ENCODE measurements at regions not wholly inside any gene's neighbourhood (a gene's known extent, or its start where the extent isn't known, plus 50 kb on each side); places are given as distances from the start of the nearest gene placed in this dataset.

DNA sequence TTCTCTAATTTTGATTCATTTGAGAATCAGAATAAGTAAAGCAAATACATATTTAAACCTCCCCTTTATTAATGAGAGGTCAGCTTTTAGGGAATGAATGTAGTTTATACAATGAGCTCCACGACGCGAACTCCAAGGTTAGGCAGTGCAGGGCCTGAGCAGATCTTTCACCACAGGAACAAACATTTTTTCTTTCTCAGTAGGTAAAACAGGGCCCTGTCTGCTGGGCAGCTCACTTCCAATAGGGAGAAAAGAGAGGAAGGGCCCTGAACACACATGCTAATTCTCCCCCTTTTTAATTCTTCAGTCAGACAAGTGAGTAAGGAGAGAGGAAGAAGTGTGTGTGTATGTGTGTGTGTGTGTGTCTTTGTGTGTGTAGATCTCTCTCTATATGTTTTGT lies 682.4 kb upstream of the TMEFF2 start:
- no peak for DNase-seq (ENCODE audit: low read depth, low spot score)

GRCh38 chr2:192876698-192877097 lies 682.0 kb upstream of the TMEFF2 start:
- no peak for DNase-seq (ENCODE audit: low read depth, low spot score)

GRCh38 chr2:192854706-192855105 lies 660.0 kb upstream of the TMEFF2 start:
- no peak for DNase-seq (ENCODE audit: low read depth, low spot score)

GRCh38 chr2:192854031-192854430 lies 659.3 kb upstream of the TMEFF2 start:
- DNase-seq (ENCODE audit: low read depth, low spot score) = no peak

- DNase-seq (ENCODE audit: low read depth, low spot score) = no peak
Measured at GRCh38 chr2:192828947-192829346, 634.2 kb upstream of the TMEFF2 start.

- no peak for DNase-seq (ENCODE audit: low read depth, low spot score)
Measured at GRCh38 chr2:192828175-192828574, 633.4 kb upstream of the TMEFF2 start.

- no peak for DNase-seq (ENCODE audit: low read depth, low spot score)
Measured at GRCh38 chr2:192827735-192828134, 633.0 kb upstream of the TMEFF2 start.

DNA sequence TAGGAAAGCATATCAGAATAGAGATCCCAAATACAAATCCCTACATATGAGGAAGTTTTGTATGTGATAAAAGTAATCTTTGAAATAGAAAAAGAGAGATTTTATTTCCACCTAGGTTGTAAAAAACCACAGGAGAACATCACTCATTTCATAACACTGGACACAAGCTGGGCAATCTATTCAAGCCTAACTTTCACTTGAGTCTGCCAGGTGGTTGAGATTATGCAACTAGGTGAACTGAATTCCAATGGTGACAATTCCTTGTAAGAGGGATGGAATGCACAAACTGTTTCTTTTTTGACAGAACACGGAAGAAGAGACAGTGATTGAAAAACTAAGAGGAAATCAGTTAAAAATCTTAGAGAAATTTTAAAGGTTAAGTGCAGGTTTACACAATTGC lies 619.6 kb upstream of the TMEFF2 start:
- DNase-seq (ENCODE audit: low read depth, low spot score) = no peak

GRCh38 chr2:192813341-192813740 lies 618.6 kb upstream of the TMEFF2 start:
- DNase-seq (ENCODE audit: low read depth, low spot score) = no peak

DNA sequence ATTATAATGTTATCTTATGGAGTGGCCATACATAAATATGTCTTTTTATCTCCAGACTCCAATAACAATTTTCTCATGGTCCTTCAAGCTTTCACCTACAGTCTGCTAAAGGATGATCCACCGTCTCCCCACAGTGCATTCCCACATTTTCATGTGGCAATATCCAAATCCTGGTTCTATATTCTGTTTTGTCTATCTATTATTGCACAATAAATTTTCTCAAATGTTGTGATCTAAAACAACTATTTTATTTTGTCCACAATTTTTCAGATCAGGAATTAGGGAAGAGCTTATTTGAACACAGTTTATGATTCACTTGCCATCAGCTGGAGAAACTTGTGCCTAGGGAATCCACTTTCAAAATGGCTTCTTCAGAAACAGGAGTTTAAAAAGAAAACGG lies 614.4 kb upstream of the TMEFF2 start:
- DNase-seq (ENCODE audit: low read depth, low spot score) = no peak

- DNase-seq (ENCODE audit: low read depth, low spot score) = no peak
Measured at GRCh38 chr2:192783643-192784042, 588.9 kb upstream of the TMEFF2 start.

DNA sequence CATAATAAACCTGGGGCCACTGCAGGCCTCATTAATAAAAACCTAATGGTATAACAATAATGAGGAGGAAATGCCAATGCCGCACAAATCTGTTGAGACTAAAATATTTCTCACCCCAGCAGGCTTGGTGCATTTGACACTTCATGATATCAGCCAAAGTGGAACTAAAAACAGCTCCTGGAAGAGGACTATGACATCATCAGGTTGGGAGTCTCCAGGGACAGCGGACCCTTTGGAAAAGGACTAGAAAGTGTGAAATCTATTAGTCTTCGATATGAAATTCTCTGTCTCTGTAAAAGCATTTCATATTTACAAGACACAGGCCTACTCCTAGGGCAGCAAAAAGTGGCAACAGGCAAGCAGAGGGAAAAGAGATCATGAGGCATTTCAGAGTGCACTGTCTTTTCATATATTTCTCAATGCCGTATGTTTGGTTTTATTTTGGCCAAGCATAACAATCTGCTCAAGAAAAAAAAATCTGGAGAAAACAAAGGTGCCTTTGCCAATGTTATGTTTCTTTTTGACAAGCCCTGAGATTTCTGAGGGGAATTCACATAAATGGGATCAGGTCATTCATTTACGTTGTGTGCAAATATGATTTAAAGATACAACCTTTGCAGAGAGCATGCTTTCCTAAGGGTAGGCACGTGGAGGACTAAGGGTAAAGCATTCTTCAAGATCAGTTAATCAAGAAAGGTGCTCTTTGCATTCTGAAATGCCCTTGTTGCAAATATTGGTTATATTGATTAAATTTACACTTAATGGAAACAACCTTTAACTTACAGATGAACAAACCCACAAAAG lies 580.9 kb upstream of the TMEFF2 start:
- no peak for DNase-seq (ENCODE audit: low read depth, low spot score)

DNA sequence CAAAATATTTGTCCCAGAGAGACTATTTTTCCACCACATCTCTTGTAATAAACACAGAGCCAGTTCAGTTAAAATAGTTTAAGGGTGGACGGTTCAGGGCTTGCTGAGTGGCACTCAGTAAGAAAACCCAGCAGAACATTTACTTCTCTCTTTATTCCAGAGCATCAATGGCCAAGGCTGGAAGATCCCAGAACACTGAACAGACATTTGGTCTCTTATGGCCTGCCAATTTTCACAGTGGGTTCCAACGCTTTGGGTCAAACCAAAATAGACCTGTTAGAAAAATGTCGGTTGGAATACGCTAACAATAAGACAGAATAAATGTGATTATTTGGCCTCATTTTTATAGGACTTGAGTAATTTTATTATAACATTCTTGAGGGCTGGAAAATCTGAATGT lies 580.3 kb upstream of the TMEFF2 start:
- no peak for DNase-seq (ENCODE audit: low read depth, low spot score)

GRCh38 chr2:192773044-192773443 lies 578.3 kb upstream of the TMEFF2 start:
- DNase-seq (ENCODE audit: low read depth, low spot score) = no peak

DNA sequence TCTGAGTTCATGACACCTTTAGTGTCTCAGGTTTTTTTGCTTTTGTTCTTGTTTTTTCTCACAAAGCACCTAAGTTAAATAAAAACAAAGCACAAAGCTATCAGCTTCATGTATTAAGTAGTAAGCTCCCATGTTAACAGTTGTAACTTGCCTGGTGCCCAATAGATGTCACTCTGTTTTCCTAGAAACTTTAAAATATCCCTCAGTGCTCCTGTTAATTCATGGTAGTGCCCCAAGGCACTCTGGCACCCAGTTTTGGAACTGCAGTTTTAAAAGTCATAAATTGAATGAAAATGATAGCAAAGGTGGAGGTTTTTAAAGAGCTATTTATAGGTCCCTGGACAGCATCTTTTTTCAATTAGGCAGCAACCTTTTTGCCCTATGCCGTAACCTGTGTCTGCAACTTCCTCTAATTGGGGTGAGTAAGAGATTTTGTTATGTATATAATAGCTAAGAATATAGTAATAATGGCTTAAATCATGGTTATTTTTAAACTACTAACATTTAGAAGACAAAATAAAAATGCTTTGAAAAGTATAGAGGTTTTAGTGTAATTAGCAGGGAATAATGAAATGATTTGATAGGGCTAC lies 555.0 kb upstream of the TMEFF2 start:
- DNase-seq (ENCODE audit: low read depth, low spot score) = no peak

- no peak for DNase-seq (ENCODE audit: low read depth, low spot score)
Measured at GRCh38 chr2:192741889-192742288, 547.2 kb upstream of the TMEFF2 start.

DNA sequence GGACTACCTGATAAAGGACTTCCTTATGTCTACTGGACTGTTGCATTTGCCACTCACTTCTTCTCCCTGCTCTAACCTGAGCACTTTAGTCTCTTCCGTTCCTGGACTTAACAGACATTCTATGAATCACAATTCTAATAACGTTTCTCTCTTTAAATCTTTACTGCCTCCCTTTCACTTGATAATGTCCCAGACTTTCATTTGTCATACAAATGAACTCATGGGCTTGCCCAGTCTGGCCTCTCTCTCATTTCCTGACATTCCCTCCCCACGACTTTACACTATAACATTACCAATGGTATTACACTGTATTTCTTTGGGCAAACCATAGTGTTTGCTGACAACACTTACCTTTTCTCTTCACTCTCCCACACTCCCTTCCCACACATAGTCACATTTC lies 540.7 kb upstream of the TMEFF2 start:
- no peak for DNase-seq (ENCODE audit: low read depth, low spot score)

DNA sequence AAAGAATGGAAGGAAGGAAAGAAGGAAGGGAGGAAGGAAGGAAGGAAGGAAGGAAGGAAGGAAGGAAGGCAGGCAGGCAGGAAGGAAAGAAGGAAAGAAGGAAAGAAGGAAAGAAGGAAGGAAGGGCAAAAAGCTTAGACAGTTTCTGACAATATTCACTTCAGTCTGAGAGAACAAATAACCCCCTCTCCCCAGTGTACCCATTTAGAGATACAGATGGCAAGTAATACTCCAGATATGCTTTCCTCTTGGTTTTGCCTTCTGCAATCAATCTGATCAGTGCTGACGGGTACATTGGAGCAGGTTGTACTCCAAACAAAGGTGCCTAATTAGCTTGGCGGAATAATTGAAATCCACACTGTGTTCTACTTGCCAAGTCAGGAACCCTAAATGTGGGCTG lies 534.6 kb upstream of the TMEFF2 start:
- no peak for DNase-seq (ENCODE audit: low read depth, low spot score)

- no peak for DNase-seq (ENCODE audit: low read depth, low spot score)
Measured at GRCh38 chr2:192725991-192726390, 531.3 kb upstream of the TMEFF2 start.

GRCh38 chr2:192719629-192720028 lies 524.9 kb upstream of the TMEFF2 start:
- DNase-seq (ENCODE audit: low read depth, low spot score) = no peak

DNA sequence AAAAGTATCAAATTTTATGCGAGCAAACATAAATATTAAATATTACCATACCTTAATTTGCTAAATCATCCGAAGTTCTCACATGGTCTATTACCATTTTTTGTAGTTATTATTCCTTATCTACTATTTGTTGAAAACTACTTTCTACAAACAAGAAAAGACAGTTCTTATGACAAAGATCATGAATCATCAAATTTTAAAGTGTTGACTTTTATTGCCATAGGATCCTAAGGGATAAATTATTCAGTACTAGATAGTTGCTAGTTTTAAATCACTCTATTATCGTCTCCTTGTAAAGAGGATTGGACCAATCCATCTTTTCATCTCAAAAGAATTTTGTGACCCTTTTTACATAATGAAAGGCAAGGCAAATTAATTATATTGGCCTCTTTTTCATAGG lies 523.6 kb upstream of the TMEFF2 start:
- no peak for DNase-seq (ENCODE audit: low read depth, low spot score)

DNA sequence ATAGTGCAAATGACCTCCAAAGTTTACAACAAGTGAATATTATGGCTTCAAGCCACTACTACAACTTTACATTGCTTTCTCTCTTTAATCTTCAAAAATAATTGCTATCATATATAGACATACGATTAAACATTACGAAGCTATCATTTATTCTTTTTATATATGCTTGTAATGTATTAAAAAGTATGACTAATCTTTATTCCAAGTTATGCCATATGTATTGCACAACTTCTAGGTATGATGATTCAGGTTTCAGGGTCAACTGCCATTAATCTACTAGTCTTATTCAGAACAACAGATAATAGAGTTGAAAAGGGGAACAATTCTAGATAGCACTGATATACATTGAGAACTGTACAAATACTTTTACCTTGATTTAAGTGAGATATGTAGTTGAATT lies 506.2 kb upstream of the TMEFF2 start:
- DNase-seq (ENCODE audit: low read depth, low spot score) = no peak

GRCh38 chr2:192697880-192698279 lies 503.1 kb upstream of the TMEFF2 start:
- DNase-seq (ENCODE audit: low read depth, low spot score) = no peak

DNA sequence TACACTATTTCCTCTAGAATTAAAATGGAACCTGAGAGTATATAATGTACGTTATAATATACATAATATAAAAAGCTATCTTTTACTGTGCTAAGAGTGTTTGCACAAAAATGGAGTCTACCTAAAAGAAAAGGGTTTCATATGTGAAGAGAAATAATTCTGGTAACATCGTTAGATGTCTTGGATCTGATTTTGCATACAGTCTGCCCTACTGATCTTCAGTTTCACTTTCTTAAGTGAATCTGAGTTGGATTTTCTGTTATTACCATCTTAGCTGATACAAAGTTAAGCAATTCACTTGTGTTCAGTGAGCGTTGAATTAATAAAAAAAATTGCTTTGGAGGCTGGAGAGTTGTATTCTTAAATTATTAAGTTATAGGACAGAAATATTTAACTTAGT lies 502.1 kb upstream of the TMEFF2 start:
- no peak for DNase-seq (ENCODE audit: low read depth, low spot score)

All from activated CD4-positive, CD25-positive, alpha-beta regulatory T cell treated with anti-CD3 and anti-CD28 coated beads, Interleukin-2, amount 50 U/mL, for 16 hours (primary cell).